ENCODE measurements at regions not wholly inside any gene's neighbourhood (a gene's known extent, or its start where the extent isn't known, plus 50 kb on each side); places are given as distances from the start of the nearest gene placed in this dataset.
"Not testable (repeated sequence)": the region's sequence is repeated elsewhere in the genome, so short reads cannot be mapped to it uniquely, and the experiment has no call there.

DNA sequence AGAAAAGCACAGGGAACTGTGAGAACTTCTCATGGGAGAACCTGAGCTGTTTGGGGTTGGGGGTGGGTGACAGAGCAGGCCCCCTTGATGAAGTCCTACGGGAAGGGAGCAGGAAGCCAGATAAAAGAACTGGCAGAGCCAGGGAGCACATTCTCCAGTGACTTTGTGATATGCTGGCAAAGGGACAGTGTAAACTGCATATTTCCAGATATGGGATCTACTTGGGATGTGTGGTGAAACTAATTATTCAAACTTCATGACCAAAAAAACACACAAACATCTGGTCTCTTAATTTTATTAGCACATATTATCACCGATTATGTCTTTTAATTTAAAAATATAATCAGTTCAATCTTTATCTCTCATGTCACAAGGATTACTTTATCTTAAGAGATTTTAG is 266.0 kb downstream of the PAPSS1 start:
- DNase-seq, result no peak
- no peak for ATAC-seq
- no peak overlapping the region for H3K4me3 Mint-ChIP-seq
- no peaks in the 10 kb centered on the region for H3K9me3 Mint-ChIP-seq
- no peaks in the 10 kb centered on the region for H3K4me1 Mint-ChIP-seq
- H3K27me3 Mint-ChIP-seq, result peaks cover 4 to 52% (median 12%) of the 10 kb centered on the region in 5 donors
- H3K27ac Mint-ChIP-seq, result no peak overlapping the region
- no peaks in the 10 kb centered on the region for H3K36me3 Mint-ChIP-seq
- POLR2A ChIA-PET, result no interaction called here

DNA sequence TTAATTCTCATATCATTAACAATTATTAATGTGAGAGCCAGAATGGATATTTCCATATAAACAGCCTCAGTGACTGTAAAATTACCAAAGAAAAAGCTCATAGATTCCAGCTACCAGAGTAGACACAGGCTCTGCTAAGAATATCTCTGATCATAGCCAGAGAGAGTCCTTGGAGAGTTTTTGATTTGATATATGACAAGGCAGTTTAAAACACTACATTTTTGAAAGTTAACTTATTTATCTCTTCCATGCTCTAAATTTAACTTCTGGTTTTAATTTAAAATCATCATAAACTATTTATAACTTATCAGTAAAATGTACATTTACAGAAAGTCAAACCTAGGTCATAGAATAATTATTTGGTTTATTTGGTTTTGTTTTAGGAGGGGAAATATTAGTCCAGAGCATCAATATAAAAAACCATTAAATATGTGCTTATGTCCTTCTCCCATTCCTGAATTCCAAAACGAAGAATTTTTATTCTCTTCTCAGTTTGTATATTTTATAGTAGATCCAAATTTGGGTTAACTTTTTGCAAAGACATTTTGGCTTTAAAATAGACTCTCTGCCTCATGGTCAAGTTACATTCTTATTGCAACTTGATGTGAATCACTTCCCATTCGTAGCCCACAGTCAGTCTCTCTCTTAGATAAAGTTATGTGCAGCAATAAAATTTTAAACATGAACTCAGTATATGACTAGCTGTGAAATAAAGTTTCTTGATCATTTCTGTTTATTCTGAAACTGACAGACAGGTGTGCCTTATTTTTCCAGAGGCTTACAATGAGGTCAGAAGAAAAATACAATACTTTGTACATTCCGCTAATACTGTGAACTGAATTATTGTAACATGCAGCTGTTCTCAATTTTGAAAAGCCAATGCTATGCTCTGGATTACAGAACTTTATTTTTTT is 267.1 kb downstream of the PAPSS1 start:
- Mint-ChIP-seq H3K27me3 (peaks cover 5 to 45% (median 13%) of the 10 kb centered on the region in 5 donors), H3K36me3 (no peaks in the 10 kb centered on the region), H3K27ac (no peak overlapping the region), H3K4me3 (no peak overlapping the region), H3K4me1 (no peaks in the 10 kb centered on the region), H3K9me3 (no peaks in the 10 kb centered on the region)
- POLR2A ChIA-PET, result no interaction called here
- no peak for ATAC-seq
- DNase-seq, result no peak

DNA sequence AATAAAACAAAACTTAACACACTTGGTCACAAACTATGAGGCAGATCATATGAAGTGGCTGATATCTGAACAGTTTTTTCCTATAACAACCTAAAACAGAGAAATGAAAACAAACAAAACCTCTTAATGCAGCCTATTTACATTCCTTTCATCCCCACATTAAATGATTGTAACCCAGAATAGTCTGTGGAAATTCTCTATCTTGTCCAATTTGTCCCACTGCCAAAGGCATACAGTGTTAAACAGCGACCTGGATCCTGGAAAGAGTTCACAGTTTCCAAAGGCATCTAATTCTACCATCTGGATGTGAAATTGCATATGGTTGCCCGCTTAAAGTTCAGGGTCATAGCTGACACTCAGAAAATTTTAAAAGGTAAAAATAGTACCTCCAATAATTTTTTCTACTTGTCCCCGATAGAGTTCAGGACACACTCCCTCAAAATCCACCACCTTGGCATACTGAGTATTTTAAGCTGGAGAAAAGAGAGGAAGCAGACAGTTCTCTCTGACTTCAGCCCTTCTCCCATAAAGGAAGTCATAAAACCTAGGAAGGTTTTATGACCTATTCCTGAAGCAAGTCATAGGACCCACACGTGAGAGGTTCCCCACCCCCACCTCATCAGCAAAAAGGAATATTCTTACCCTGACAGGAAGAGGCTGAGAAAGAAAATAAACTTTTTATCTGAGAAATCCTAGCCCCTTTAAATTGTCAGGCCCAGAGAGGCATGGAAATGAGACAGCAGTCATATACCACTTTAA is 270.2 kb downstream of the PAPSS1 start:
- no peaks in the 10 kb centered on the region for H3K36me3 Mint-ChIP-seq
- ATAC-seq (no peak), DNase-seq (no peak)
- no peaks in the 10 kb centered on the region for H3K4me1 Mint-ChIP-seq
- H3K27me3 Mint-ChIP-seq, result peaks cover 7 to 41% (median 9%) of the 10 kb centered on the region in 5 donors
- no peak overlapping the region for H3K27ac Mint-ChIP-seq
- H3K9me3 Mint-ChIP-seq, result peaks cover 0 to 5% (median 0%) of the 10 kb centered on the region in 9 donors
- H3K4me3 Mint-ChIP-seq, result no peak overlapping the region
- POLR2A ChIA-PET, result no interaction called here

DNA sequence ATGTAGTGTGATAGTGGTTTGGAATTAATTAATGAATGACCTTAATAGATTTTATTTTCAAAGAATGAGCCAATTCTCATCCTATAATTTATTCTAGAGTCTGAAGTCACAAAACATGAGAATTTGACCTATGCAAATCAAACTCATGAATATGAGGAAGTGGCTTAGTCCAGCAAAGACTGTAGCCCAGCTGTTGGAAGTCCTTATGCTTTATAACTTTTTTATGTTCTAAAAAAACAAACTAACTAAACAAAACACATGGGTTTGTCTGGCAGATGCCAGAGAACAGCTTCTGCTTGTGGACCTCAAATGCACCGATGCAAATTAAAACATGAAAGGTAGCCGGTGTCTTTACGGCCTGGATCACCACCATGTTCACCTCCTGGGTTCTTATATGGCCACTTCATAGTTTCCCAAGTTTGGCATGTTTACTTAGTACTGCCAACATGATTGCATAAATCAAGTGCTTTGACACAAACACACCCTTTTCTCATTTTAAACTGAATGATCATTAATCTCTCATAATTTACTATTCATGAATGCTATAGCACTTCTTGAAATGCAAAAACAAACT is 277.4 kb downstream of the PAPSS1 start:
- Mint-ChIP-seq H3K9me3 (peaks cover 0 to 5% (median 0%) of the 10 kb centered on the region in 9 donors), H3K27me3 (peaks cover 0 to 14% (median 6%) of the 10 kb centered on the region in 5 donors), H3K36me3 (no peaks in the 10 kb centered on the region), H3K4me1 (no peaks in the 10 kb centered on the region), H3K4me3 (no peak overlapping the region), H3K27ac (no peak overlapping the region)
- POLR2A ChIA-PET, result no interaction called here
- no peak for ATAC-seq
- no peak for DNase-seq

DNA sequence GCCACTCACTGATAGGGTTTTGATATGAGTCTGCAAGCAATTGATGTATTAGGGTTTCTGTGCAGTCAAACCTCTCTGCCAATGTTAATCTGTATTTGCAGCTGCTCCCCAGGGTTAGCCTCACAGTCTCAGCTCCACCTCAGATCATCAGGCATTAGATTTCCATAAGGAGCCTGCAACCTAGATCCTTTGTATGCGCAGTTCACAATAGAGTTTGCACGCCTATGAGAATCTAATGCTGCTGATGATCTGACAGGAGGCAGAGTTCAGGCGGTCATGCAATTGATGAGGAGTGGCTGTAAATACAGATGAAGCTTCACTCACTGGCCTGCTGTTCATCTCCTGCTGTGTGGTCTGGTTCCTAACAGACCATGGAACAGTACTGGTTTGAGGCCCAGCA is 280.6 kb downstream of the PAPSS1 start:
- POLR2A ChIA-PET, result no interaction called here
- H3K4me3 Mint-ChIP-seq, result no peak overlapping the region
- DNase-seq (no peak), ATAC-seq (no peak)
- H3K36me3 Mint-ChIP-seq, result no peaks in the 10 kb centered on the region
- no peak overlapping the region for H3K27ac Mint-ChIP-seq
- peaks cover 0 to 10% (median 1%) of the 10 kb centered on the region in 5 donors for H3K27me3 Mint-ChIP-seq
- no peaks in the 10 kb centered on the region for H3K4me1 Mint-ChIP-seq
- H3K9me3 Mint-ChIP-seq, result no peaks in the 10 kb centered on the region

DNA sequence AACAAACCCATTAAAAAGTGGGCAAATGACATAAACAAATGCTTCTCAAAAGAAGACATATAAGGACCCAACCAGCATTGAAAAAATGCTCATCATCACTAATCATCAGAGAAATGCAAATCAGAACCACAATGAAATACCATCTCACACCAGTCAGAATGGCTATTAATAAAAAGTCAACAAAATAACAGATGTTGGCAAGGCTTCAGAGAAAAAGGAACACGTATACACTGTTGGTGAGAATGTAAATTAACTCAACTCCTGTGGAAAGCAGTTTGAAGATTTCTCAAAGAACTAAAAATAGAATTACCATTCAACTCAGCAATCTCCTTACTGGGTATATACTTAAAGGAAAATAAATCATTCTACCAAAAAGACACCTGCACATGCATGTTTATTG is 283.6 kb downstream of the PAPSS1 start:
- H3K36me3 Mint-ChIP-seq, H3K27ac Mint-ChIP-seq, DNase-seq, POLR2A ChIA-PET, H3K4me3 Mint-ChIP-seq, ATAC-seq, H3K4me1 Mint-ChIP-seq, H3K9me3 Mint-ChIP-seq: not testable (repeated sequence)
- peaks cover 1 to 24% (median 7%) of the 10 kb centered on the region in 5 donors for H3K27me3 Mint-ChIP-seq

DNA sequence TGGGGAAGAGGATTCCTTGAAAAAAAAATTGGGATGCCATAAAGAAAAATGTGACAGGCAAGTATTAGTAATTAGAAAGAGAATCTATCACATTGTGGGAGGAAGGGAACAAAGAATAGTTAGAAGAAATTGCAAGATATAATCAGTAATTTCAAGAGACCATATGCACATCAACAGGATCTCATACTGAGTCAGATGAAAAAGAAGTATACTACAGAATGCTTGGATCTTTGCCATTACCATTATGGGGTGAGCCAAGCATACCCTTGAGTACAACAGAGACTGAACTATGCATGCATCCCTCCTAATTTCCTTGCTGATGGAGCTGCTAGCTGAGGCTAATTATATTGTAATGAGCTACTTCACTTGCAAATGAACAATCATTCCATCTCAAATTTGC is 287.6 kb downstream of the PAPSS1 start:
- Mint-ChIP-seq H3K27me3 (peaks cover 1 to 24% (median 11%) of the 10 kb centered on the region in 5 donors), H3K4me1 (no peaks in the 10 kb centered on the region), H3K36me3 (no peaks in the 10 kb centered on the region), H3K9me3 (peaks cover 0 to 5% (median 0%) of the 10 kb centered on the region in 9 donors), H3K27ac (no peak overlapping the region), H3K4me3 (no peak overlapping the region)
- ATAC-seq (no peak), DNase-seq (no peak)
- POLR2A ChIA-PET, result no interaction called here

DNA sequence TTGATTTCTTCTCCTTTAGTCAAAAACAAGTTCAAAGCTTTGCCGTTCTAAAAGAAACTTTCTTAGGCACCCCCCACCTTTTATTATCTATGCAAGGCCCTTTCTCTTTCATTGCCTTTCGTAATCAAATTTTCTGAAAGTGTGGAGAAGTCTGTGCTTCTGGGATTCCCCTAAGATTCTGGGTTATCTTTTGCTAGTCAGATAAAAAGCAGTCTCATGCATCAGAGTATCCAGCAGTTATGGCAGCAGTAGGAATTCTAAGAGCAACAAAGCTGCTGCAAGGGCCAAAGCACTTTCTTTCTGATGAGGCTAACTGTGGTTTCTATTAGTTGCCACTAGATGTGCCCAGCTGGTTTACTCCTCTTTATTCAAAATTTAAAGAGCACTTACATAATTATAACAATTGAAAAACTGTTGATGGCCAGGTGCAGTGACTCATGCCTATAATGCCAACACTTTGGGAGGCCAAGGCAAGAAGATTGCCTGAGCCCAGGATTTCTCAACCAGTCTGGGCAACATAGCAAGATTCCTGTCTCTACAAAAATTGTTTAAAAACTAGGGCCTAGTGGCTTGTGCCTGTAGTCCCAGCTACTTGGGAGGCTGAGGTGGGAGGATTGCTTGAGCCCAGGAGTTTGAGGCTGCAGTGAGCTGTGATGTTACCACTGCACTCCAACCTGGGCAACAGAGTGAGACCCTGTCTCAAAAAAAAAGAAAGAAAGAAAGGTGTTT is 296.2 kb downstream of the PAPSS1 start:
- POLR2A ChIA-PET, result no interaction called here
- Mint-ChIP-seq H3K4me3 (no peak overlapping the region), H3K36me3 (no peaks in the 10 kb centered on the region), H3K27me3 (peaks cover 0 to 7% (median 0%) of the 10 kb centered on the region in 5 donors), H3K9me3 (peaks cover 0 to 5% (median 0%) of the 10 kb centered on the region in 9 donors), H3K27ac (no peak overlapping the region), H3K4me1 (no peaks in the 10 kb centered on the region)
- ATAC-seq (no peak), DNase-seq (no peak)

DNA sequence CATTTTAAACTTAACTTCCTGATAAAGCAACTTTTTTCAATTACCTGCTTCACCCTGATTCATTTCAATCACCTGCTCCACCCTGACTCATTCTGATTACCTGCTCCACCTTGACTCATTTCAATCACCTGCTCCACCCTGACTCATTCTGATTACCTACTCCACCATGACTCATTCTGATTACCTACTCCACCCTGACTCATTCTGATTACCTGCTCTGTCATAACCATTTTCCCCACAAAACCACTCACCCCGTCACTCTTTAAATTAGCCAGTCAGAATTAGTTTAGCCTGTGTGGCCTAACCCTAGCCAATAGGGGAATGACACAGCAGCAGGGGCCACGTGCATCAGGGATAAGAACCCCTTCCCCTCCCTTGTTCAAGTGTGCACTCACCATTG is 300.5 kb downstream of the PAPSS1 start:
- POLR2A ChIA-PET, H3K9me3 Mint-ChIP-seq, H3K4me3 Mint-ChIP-seq, H3K4me1 Mint-ChIP-seq, ATAC-seq, H3K36me3 Mint-ChIP-seq, H3K27ac Mint-ChIP-seq, DNase-seq: not testable (repeated sequence)
- peaks cover 0 to 18% (median 2%) of the 10 kb centered on the region in 5 donors for H3K27me3 Mint-ChIP-seq

DNA sequence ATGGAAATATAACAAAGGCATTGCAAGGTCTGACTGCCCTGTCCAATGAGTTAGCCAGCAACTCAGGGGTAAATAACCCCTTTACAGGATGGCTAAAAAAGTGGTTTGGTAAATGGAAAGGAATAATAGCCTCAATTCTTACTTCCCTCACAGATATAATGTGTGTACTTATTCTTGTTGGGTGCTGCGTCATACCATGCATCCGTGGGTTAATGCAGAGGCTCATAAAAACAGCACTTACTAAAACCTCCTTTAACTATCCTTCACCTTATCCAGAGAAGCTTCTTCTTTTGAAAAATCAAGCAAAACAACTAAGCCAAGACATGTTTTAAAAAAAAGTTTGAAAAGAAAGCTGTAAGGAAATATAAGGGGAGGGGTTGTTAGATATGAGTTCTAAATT is 301.0 kb downstream of the PAPSS1 start:
- Mint-ChIP-seq H3K27ac (no peak overlapping the region), H3K9me3 (peaks cover 0 to 5% (median 0%) of the 10 kb centered on the region in 9 donors), H3K36me3 (no peaks in the 10 kb centered on the region), H3K27me3 (peaks cover 0 to 20% (median 2%) of the 10 kb centered on the region in 5 donors), H3K4me1 (no peaks in the 10 kb centered on the region), H3K4me3 (no peak overlapping the region)
- DNase-seq, result no peak
- POLR2A ChIA-PET, result no interaction called here
- ATAC-seq, result no peak

DNA sequence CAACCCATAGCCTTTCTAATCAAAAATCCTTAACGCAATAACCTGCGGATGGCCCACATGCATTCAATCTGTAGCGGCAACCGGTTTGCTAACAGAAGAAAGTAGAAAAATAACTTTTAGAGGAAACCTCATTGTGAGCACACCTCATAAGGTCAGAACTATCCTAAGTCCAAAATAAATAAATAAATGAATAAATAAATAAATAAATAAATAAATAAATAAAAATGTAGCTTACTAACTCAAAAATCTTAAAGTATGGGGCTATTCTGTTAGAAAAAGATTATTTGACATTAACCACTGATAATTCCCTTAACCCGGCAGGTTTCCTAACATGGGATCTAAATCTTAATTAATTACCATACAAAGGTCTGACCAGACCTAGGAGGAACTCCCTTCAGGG is 304.5 kb downstream of the PAPSS1 start:
- Mint-ChIP-seq H3K27me3 (peaks cover 0 to 28% (median 2%) of the 10 kb centered on the region in 5 donors), H3K9me3 (peaks cover 0 to 23% (median 5%) of the 10 kb centered on the region in 9 donors), H3K36me3 (peaks cover 0 to 13% (median 0%) of the 10 kb centered on the region in 3 donors)
- ATAC-seq, H3K27ac Mint-ChIP-seq, DNase-seq, H3K4me3 Mint-ChIP-seq, POLR2A ChIA-PET, H3K4me1 Mint-ChIP-seq: not testable (repeated sequence)

DNA sequence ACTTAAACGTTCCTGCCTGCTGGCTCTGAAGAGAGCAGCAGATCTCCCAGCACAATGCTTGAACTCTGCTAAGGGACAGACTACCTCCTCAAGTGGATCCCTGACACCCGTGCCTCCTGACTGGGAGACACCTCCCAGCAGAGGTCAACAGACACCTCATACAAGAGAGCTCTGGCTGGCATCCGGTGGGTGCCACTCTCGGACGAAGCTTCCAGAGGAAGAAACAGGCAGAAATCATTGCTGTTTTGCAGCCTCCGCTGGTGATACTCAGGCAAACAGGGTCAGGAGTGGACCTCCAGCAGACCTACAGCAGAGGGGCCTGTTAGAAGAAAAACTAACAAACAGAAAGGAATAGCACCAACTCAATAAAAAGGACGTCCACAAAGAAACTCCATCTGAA is 310.2 kb downstream of the PAPSS1 start:
- H3K4me1 Mint-ChIP-seq, H3K4me3 Mint-ChIP-seq, H3K27ac Mint-ChIP-seq: not testable (repeated sequence)

More for the DNA sequence above, 310.2 kb downstream of the PAPSS1 start:
- DNase-seq, ATAC-seq, POLR2A ChIA-PET: not testable (repeated sequence)
- Mint-ChIP-seq H3K36me3 (peaks cover 0 to 13% (median 0%) of the 10 kb centered on the region in 3 donors), H3K9me3 (peaks cover 0 to 31% (median 5%) of the 10 kb centered on the region in 9 donors), H3K27me3 (peaks cover 0 to 20% (median 3%) of the 10 kb centered on the region in 5 donors)
